Large intestine (tissue), 3 donors: ENCODE measurements at regions not wholly inside any gene's neighbourhood (a gene's known extent, or its start where the extent isn't known, plus 50 kb on each side); places are given as distances from the start of the nearest gene placed in this dataset.

ENCODE experiments used
- DNase-seq, 2 donors: peaks; one replicate each; pipeline versions ENCODE4 v3.0.0 to v3.0.0-alpha.2; 2013
- H3K27ac ChIP-seq: one replicate; pipeline ENCODE4 v1.5.1; 2013; ENCODE audit warnings: low read length
- H3K27me3 ChIP-seq: 2 replicates; pipeline ENCODE4 v1.6.1; 2013; ENCODE audit warnings: low read length; ENCODE audit not compliant: control insufficient read depth, insufficient read depth
- H3K36me3 ChIP-seq: 2 replicates; pipeline ENCODE4 v1.6.1; 2013; ENCODE audit warnings: low read length; ENCODE audit not compliant: control insufficient read depth, insufficient read depth
- H3K4me1 ChIP-seq: one replicate; pipeline ENCODE4 v1.6.1; 2013; ENCODE audit warnings: low read length; ENCODE audit not compliant: control insufficient read depth, insufficient read depth
- H3K4me3 ChIP-seq: one replicate; pipeline ENCODE4 v1.5.1; 2013; ENCODE audit warnings: low read length
- H3K9me3 ChIP-seq: one replicate; pipeline ENCODE4 v1.6.1; 2013; ENCODE audit warnings: mild to moderate bottlenecking, low read depth, low read length, moderate library complexity; ENCODE audit not compliant: control insufficient read depth
- WGBS: methylation state at CpG from one replicate; pipeline ENCODE4 v1.1.5; 2013; ENCODE audit warnings: low lambda C conversion rate; ENCODE audit not compliant: insufficient coverage; 5-methylcytosine and 5-hydroxymethylcytosine counted together

GRCh38 chr9:129245276-129245675 lies 67.2 kb upstream of the IER5L start:
- no peaks in the 10 kb centered on the region for H3K9me3 ChIP-seq
- H3K27me3 ChIP-seq = no peaks in the 10 kb centered on the region
- H3K36me3 ChIP-seq = no peaks in the 10 kb centered on the region
- no peak overlapping the region for H3K4me3 ChIP-seq
- H3K27ac ChIP-seq = no peak overlapping the region
- no peaks in the 10 kb centered on the region for H3K4me1 ChIP-seq
- WGBS = no CpG with 5 or more reads among the region's 15 CpGs
- no peak for DNase-seq

GRCh38 chr9:129242971-129243561 lies 65.0 kb upstream of the IER5L start:
- no peaks in the 10 kb centered on the region for H3K36me3 ChIP-seq
- H3K27me3 ChIP-seq = no peaks in the 10 kb centered on the region
- H3K27ac ChIP-seq = no peak overlapping the region
- no peak for DNase-seq
- no peaks in the 10 kb centered on the region for H3K9me3 ChIP-seq
- WGBS = 60% methylated on average over 1 of the region's 20 CpGs
- no peaks in the 10 kb centered on the region for H3K4me1 ChIP-seq
- H3K4me3 ChIP-seq = no peak overlapping the region

- Histone ChIP-seq H3K4me1 (peaks cover 3% of the 10 kb centered on the region), H3K36me3 (no peaks in the 10 kb centered on the region), H3K9me3 (no peaks in the 10 kb centered on the region), H3K4me3 (no peak overlapping the region), H3K27me3 (peaks cover 7% of the 10 kb centered on the region), H3K27ac (no peak overlapping the region)
- DNase-seq = no peak
- WGBS = 83% methylated on average over 2 of the region's 15 CpGs
These were observed 64.3 kb upstream of the IER5L start for GRCh38 chr9:129242191-129242941.

- Histone ChIP-seq H3K27ac (no peak overlapping the region), H3K4me3 (no peak overlapping the region), H3K27me3 (peaks cover 10% of the 10 kb centered on the region), H3K36me3 (no peaks in the 10 kb centered on the region), H3K4me1 (peaks cover 4% of the 10 kb centered on the region), H3K9me3 (no peaks in the 10 kb centered on the region)
- WGBS = no CpG with 5 or more reads among the region's 2 CpGs
- no peak for DNase-seq
These were observed 63.7 kb upstream of the IER5L start for GRCh38 chr9:129241725-129242124.

GRCh38 chr9:129240581-129241211 lies 62.6 kb upstream of the IER5L start:
- Histone ChIP-seq H3K36me3 (no peaks in the 10 kb centered on the region), H3K9me3 (no peaks in the 10 kb centered on the region), H3K4me1 (peaks cover 4% of the 10 kb centered on the region), H3K27ac (no peak overlapping the region), H3K4me3 (no peak overlapping the region), H3K27me3 (peaks cover 10% of the 10 kb centered on the region)
- no CpG with 5 or more reads among the region's 3 CpGs for WGBS
- no peak for DNase-seq

- Histone ChIP-seq H3K27ac (no peak overlapping the region), H3K9me3 (no peaks in the 10 kb centered on the region), H3K4me3 (no peak overlapping the region), H3K36me3 (no peaks in the 10 kb centered on the region), H3K4me1 (peaks cover 4% of the 10 kb centered on the region), H3K27me3 (peaks cover 10% of the 10 kb centered on the region)
- DNase-seq = no peak
- 83% methylated on average over 1 of the region's 10 CpGs for WGBS
These were observed 62.0 kb upstream of the IER5L start for GRCh38 chr9:129239946-129240490.

- Histone ChIP-seq H3K27ac (no peak overlapping the region), H3K9me3 (peaks cover 5% of the 10 kb centered on the region), H3K4me1 (peaks cover 4% of the 10 kb centered on the region), H3K4me3 (no peak overlapping the region), H3K27me3 (peaks cover 10% of the 10 kb centered on the region), H3K36me3 (no peaks in the 10 kb centered on the region)
- DNase-seq = no peak
- WGBS = no CpG with 5 or more reads among the region's 2 CpGs
These were observed 59.7 kb upstream of the IER5L start for GRCh38 chr9:129237803-129238202.

- Histone ChIP-seq H3K36me3 (no peaks in the 10 kb centered on the region), H3K4me1 (peaks cover 4% of the 10 kb centered on the region), H3K27ac (no peak overlapping the region), H3K27me3 (peaks cover 10% of the 10 kb centered on the region), H3K9me3 (peaks cover 7% of the 10 kb centered on the region), H3K4me3 (no peak overlapping the region)
- no CpG with 5 or more reads among the region's 13 CpGs for WGBS
- no peak for DNase-seq
These were observed 59.1 kb upstream of the IER5L start for GRCh38 chr9:129237164-129237611.

- DNase-seq = no peak
- no peak overlapping the region for H3K27ac ChIP-seq
- H3K9me3 ChIP-seq = peaks cover 7% of the 10 kb centered on the region
- H3K4me1 ChIP-seq = peaks cover 4% of the 10 kb centered on the region
- no CpG with 5 or more reads among the region's 15 CpGs for WGBS
- peaks cover 10% of the 10 kb centered on the region for H3K27me3 ChIP-seq
- H3K4me3 ChIP-seq = no peak overlapping the region
- no peaks in the 10 kb centered on the region for H3K36me3 ChIP-seq
These were observed 58.5 kb upstream of the IER5L start for GRCh38 chr9:129236441-129237145.

- H3K36me3 ChIP-seq = no peaks in the 10 kb centered on the region
- no peak overlapping the region for H3K27ac ChIP-seq
- peaks cover 7% of the 10 kb centered on the region for H3K9me3 ChIP-seq
- no CpG with 5 or more reads among the region's 7 CpGs for whole genome bisulfite sequencing
- peaks cover 10% of the 10 kb centered on the region for H3K27me3 ChIP-seq
- H3K4me1 ChIP-seq = peaks cover 4% of the 10 kb centered on the region
- DNase-seq = no peak
- no peak overlapping the region for H3K4me3 ChIP-seq
These were observed 57.9 kb upstream of the IER5L start for GRCh38 chr9:129235931-129236331.
